Right kidney (tissue), 1 donor: ENCODE measurements at regions not wholly inside any gene's neighbourhood (a gene's known extent, or its start where the extent isn't known, plus 50 kb on each side); places are given as distances from the start of the nearest gene placed in this dataset.

ENCODE experiments used
- DNase-seq: peaks from one replicate; pipeline ENCODE4 v3.0.0-alpha.2; 2016

DNA sequence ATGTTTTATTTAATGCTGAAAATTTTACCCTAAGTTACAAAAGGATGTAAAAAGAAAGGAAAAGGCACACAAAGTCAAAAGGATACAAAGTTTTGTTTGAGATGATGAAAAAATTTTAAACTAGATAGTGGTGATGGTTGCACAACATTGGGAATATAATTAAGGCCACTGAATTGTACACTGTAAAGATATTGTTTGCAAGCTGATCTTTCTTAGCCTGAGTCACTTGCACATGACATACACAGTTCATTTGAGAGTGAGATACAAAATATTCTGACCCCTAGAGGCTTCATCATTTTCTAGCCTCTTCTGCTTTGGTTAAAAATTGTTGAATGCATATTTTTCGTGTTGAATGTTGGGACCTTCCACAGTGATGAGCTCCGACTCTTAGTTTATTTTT lies 462.6 kb downstream of the HDGFL1 start:
- no peak for DNase-seq

DNA sequence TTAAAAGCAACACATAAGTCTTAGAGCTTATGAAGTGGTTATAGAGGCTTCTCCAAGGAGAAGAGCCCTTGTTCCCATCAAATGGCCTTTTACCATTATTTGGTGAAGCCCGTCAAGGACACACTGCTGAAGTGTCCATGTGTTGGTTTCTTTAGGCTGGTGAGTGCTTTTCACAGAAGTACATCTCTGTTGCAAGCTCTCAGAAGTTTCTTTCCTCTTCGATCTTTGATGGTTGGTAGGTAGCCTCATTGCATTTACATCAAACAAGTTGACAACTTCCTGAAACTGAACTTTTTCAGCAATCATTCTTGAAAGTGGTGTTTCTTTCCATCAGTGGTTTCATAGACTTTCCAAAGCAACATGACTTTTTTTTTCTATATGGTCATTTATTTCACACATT lies 465.6 kb downstream of the HDGFL1 start:
- no peak for DNase-seq

DNA sequence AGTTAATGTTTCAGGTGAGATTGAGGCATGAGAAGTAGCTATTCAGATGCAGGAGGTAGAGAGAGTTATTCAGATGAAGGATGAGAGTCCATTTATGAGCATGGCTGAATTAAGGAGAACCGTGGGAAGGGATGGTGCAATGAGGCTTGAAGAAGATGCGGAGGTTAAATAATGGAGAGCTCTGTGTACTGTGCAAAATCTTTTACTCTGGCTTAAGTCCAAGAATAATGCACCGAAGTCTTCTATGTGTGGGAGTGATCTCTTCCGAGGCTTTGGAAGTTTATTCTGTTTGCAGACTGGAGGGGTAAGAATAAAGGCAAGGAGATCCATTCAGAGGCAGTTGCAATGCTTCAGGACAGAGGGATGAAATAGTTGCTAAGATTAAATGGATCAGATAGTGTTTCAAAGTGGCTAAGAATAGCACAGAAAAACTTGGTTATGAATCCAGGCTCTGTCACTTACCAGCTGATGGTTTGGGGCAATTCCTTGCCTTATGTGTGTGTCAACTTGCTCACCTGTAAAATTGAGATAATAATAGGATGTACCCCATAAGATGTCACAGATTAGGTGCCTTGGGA lies 467.1 kb downstream of the HDGFL1 start:
- no peak for DNase-seq

DNA sequence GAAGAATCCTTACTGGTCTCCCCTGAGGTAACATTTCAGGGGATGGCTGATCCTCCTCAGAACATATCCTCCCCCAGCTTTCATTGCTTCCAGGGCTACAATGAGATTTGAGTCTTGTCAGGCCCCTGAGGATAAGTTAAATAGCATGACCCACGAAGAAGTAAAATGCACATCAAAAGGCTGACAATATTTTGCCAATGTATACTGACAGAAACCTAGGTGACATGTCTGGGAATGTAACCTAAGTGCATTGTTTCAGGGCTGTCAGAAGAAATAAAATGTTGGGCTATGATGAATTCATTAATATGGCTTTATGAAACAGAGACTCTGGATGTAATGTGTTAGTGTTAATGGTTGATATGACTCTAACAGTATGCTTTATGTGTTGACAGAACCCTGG lies 471.5 kb downstream of the HDGFL1 start:
- DNase-seq, result no peak

DNA sequence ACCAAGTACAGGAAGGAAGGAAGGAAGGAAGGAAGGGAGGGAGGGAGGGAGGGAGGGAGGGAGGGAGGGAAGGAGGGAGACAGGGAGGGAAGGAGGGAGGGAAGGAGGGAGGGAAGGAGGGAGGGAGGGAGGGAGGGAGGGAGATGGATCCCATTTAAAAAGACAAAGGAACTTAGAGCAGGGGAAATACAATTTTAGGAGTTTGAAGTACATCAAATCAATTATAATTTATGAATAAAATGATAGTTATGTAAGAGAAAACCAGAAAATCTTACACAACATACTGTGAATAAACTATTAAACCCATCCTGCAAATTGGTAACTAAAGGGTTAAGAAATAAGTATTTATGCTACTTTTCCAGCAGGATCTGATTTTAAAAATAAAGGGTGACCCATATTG lies 475.9 kb downstream of the HDGFL1 start:
- DNase-seq, result no peak

DNA sequence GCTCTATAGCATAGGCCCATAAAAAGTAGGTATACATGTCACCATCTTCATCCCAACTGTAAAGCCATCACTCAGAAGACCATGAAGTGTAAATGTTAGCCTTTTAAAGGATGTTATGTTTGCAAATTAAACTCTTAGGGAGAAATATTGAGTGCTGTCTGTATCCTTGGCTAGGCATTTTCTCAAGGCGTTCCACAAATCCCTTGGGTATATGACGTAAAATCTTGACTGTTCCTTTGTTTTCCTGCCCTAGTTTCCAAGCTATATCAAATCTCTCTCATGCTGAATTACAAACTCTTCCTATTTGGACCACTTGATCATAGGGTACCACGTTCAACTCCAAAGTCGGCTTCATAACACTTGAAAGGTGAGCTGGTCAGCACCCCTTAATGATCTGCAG lies 486.2 kb downstream of the HDGFL1 start:
- DNase-seq, result no peak

DNA sequence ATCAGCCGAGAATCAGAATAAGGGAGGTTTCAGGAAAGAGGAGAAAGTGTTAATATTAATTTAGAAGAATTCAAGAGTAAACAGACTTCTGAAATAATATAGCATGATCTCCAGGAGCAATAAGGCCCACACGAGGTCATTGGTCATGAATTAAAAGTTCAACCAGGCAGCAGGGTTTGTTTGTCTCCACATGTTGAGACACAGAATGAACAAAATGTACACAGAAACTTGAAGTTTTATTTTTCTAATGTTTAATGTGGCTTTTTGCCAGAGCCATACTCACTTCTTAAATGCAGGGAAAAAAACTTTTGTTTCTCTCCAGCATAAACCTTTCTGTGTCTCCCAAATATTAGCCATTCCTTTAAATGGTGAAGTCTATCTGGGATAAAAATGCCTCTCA lies 504.5 kb downstream of the HDGFL1 start:
- DNase-seq, result peak; percentile 13

DNA sequence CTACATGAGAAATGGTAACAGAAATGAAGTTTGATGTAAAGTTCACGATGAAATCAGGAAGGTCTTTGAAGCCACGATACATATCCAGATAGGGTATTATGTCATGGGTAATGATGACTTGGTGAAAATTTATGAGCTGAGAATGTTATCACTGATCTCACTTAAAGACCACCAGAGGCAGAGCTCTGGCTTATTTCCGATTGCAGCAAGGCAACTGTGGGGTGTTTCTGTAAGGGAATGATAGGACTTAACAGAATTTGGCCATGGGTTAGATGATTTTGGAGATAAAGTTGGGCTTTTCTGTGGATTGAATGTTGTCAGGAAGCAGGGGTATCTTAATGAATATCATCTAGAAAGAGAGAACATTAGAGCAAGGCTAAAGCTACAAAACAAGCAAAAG lies 508.4 kb downstream of the HDGFL1 start:
- no peak for DNase-seq

DNA sequence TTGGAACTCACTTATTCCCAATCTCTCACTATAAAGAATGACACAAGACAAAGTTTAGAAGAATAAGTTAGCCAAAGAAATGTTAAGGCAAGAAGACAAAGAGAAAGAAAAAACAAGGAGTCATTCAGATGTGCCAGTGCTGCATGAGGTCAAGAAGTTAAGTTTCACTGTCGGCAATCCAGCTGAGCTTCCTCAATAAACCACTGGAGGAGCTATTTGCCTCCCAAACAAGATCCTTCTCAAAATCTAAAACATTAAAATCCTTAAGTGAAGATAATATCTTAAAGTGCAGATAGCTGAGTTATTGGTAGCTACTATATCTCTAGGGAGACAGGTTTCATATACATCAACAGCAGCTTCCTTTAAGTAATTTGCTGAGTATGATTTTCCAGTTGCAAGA lies 512.3 kb downstream of the HDGFL1 start:
- DNase-seq, result no peak

DNA sequence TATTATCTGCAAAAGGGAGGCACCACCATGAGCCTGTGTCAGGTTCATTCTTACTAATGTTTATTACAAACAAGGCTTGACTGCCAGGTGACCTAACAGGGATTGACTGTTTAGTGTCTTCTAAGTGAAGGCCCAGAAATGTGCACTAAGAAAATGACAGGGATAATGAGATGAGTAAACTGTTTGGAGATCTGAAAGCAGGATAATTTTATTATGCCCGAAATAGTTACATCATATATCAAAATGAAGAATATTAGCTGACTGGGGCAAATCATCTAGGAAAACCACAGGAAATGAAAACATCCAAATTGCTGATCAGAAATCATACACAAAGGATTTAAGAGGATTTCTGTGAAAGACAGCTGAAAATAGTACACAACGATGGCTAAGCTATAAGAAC lies 516.7 kb downstream of the HDGFL1 start:
- DNase-seq, result no peak

DNA sequence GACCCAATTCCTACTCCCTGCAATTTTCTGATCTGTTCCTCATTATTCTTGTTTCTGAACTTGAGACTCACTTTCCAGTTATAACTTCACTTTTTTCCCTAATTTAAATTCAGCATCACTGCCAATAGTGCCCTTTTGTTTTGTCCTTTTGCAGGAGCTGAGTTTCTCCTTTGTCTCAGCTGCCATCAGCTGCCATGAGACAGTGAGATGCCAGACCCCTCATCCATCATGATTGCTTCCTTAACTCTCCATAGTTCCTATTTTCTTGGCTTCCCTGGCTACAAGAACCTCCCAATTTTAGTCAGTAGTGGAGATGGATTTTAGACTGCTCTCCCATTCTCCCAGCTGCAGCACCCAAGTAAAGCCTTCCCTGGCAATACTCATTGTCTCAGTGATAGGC lies 518.1 kb downstream of the HDGFL1 start:
- DNase-seq, result no peak

DNA sequence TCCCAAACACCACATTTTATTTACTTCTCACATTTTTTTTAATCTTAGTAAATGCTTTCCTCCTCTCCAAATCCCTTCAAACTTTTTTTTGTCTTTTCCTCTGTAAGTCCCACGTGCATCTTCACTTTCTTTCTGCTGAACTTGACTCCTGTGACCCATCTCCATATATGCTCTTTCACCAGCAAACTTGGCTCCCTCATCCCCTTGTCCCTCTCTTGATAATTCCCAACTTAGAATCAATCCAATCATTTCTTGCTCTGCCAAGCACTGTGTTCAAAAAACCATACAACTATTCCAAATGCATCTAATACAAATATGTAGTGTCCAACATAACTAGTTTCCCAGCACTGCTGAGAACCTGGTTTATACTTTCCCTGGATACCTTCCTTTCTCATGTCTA lies 519.4 kb downstream of the HDGFL1 start:
- no peak for DNase-seq

DNA sequence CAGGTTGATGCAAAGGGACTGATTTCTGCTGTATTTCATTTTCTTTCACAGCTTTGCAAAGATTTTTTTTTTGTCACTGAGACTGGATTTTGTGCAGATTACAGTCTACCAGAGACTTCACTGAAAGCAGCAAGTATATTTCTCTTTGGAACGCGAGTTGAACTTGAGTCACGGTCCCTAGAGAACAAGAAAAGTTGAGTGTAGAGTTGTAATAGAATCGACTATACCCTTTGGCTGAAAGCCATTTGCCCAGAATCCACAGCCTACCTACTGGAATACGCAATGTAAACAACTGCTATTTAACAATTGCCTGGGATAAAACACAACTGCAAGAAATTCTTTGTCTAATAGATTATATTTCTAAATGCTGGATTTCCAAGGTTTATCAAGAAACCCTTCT lies 520.6 kb downstream of the HDGFL1 start:
- no peak for DNase-seq

DNA sequence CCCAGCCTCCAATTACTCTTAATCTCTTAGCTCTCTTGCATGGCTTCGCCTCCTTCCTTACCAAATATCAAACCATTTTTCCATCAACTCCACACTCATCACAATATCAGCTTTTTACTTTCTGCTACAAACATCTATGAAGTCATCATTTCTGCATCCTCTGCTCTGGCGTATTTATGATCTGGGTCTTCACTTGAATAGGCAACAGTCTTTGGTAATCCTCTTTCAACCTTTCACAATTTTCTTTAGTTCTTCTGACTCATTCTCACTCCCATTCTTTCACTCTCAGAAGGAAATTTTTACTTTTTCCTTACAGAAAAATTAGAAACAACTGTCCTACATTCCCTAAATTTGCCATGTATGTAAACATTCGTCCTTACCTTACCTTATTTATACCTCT lies 522.4 kb downstream of the HDGFL1 start:
- no peak for DNase-seq

DNA sequence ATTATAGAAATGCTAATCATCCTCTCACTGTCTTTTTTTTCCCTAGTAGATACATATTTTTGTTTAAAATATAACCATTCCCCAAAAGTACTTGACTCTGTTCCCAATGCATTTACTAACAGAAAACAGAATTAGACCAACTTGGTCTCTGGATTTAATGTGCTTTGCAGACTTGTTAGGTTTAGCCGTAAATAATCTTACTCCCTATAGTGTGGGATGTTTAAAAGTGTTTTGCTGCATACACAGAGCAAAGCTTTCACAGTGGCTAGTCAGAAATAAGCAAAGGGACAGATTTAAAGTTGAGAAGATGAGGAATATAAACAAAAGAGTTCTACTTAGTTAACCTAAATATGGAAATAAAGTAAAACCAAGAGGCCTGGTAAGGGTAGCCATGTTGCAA lies 527.5 kb downstream of the HDGFL1 start:
- DNase-seq, result no peak

DNA sequence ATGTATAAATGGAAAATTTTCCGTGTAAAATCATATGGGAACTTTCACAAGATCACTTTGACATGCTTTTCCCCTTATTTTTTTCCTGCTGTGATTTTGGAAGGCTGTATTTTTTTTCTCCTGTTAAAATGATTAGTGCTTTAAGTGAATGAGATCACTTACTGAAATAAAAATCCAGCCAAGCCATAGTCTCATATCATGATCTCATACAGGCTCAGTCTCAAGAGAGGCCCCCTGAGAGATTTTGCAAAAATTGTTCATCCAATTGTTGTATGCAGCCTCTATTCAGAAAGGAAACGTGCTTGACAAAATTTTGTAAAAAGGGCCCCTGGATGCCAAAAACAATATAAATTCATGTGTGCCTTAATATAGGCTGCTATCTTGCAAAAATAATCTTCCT lies 528.2 kb downstream of the HDGFL1 start:
- DNase-seq, result no peak

DNA sequence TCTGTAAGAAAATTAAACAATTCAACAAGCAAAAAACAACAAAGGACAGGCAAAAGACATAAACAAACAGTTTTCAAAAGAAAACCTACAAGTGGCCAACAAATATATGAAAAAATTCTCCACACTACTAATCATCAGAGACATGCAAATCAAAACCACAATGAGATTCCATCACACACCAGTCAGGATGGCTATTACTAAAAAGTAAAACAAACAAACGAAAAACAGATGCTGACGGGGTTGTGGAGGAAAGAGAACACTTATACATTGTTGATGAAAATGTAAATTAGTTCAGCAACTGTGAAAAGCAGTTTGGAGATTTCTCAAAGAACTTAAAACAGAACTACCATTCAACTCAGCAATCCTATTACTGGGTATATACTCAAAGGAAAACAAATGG lies 537.6 kb downstream of the HDGFL1 start:
- DNase-seq, result no peak

DNA sequence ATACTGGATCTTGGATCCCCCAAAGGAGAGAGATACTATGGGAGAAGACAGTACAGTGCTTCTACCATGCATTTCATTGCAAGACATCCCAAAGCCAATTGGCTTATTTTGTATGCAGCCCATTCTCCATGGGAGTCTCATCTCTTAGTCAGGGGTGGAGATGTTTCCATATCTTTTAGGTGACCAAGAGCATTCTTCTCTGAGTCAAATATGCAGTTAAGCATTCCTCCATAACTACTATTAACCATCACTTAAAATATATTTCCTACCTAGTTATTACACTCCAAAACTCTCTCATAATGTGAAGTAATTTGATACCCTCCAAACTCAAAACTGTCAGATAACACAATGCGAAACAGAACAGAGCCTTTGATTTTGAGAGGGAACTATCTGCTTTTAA lies 542.6 kb downstream of the HDGFL1 start:
- no peak for DNase-seq

DNA sequence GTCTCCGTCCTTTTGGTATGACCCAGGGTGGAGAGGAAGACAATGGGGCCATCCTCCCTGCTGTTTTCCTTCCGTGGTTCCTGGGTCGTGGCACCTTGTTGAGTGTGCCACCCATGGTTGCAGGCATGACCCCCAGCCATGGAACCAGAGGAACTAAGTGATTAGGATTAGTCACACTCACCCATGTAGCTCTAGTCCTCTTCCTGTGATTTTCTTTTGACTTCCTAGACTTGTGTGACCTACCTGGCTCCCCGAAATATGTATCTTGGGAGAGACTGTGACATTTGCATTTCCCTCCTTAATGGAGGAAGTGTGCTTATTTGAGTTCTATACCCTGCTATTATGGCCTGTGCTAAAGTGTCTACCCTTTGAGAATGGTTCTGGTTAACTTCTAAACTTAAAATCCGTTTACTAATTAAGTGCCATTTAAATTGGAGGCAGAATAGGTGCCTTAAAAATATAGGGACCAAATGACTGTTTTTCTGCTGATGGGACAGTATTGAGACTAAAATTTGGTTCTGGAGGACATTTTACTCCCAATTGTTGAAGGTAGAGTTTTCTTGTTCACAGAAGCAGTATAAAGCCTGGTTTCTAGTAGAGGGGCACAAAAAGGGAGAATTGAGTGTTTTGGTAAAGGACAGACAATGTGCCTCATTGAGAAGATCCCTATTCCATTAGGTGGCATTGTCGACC lies 545.6 kb downstream of the HDGFL1 start:
- DNase-seq, result no peak

DNA sequence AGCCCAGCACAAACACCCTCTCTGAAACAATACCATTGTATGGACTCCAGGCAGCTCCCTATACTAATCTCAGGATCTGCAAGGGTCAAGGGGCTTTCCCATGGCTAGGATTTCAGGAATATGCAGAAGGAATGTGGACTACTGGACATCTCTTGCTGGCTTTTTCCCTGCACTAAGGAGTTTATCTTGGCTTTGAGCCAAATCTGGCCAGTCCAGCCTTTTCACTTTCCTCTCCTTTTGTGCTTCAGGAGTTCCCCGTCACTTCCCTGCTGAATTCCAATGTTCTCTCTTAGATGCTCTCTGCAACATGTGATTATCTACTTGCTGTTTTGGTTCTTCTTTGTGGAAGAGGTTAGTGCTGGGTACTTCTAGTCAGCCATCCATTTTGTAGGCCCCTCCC lies 568.2 kb downstream of the HDGFL1 start:
- no peak for DNase-seq

DNA sequence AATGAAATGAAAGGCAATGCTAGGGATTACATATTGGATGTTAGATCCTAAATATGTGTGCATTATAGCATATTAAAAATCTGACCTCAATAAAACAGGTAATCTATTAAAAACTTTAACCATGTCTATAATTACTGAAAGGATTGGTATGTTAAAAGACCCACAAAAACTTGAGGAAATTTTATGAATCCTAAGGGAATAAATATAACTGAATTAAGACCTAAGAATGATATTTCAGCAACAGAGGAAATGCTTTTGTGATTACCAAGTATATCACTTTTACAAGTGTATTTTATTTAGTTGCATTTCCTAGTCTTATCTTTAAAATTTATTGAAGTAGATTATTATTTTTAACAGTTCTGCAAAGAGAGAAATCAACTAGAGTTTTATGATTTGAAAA lies 571.5 kb downstream of the HDGFL1 start:
- no peak for DNase-seq

DNA sequence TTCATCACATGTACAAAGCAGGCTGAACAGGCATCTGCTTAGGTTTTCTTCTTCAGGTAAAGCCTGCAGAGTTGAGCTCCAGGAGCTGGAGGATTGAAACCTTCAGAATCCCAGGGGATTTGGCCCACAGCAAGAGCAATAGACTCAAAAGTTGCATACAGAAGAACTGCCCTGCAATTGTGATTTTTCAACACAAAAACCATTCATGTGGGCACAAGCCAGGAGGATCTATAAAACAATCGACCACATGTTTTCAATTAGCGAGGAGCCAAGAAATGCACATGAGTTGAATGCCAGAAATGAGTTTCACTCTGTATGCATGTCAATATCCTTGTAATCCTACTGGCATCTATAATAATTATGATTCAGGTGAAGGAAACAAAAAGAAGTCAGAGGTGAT lies 576.4 kb downstream of the HDGFL1 start:
- no peak for DNase-seq

DNA sequence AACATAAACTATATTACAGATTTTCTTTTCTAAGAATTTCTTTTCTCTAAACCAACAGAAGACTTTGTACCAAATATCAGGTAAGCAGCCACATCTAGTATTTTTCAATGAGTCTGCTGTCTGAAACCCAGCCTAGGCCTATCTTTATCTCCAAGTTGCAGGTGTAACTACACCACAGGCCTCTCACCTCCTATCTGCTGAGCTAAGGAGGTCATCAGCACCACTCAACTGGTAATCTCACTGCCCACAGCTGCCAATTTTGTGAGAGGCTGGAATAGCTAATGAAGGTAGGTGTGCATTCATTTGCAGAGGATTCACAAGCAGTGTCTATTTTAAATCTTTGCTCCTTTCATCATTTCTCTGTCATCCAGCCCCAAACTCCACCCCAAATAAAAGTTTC lies 584.8 kb downstream of the HDGFL1 start:
- no peak for DNase-seq

DNA sequence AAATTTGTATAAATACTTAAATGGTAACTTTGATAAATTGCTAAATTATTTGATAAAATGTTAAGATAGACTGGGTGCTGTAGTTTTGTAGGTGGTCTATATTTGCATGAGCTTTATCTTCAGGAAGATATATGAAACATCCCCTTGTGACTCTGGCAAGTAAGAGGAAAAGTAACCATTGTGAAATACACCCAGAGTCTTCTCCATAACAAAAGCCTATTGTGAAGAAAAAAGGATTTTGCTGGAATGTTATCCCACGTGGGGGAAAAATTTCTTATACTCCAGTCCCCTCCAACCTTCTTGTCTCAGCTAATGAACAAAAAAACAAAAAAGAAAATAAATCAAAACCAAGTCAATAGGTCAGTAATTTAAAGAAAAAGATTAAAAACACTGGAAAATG lies 600.7 kb downstream of the HDGFL1 start:
- DNase-seq, result no peak

DNA sequence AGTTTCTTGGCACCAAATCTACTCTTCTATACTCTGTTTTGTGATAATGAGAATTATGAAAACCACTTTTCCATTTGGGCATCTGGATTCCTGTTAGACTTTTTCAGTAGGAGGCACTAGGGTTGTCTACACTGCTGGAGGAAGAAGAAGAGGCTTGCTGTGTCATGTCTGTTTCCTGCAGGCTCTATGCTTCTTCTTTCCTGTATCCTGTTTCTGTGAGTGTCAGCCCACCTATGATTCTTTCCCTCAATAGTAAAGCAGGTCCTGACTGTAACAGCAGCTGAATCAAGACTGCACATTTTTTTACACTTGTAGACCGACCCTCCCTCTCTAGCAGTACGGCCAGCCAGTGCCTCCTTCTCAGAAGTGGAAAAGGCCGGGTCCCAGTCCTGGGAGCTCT lies 603.9 kb downstream of the HDGFL1 start:
- no peak for DNase-seq
